ENCODE measurements at regions not wholly inside any gene's neighbourhood (a gene's known extent, or its start where the extent isn't known, plus 50 kb on each side); places are given as distances from the start of the nearest gene placed in this dataset.

- no peak for TF ChIP-seq SMAD5 (IDR thresholded peaks at IDR 0.05; ENCODE audit: low read depth)
- TF ChIP-seq LARP7 (IDR thresholded peaks at IDR 0.05) = no peak
- TF ChIP-seq EZH2 (IDR thresholded peaks at IDR 0.05; ENCODE audit: borderline replicate concordance, control insufficient read depth, low read depth, low read length) = no peak
- TF ChIP-seq ZNF592 (IDR thresholded peaks at IDR 0.05) = no peak
- TF ChIP-seq MXI1 (IDR thresholded peaks at IDR 0.05; ENCODE audit: low read depth, low read length) = no peak
- TF ChIP-seq SUPT20H (IDR thresholded peaks at IDR 0.05; ENCODE audit: borderline replicate concordance, control insufficient read depth, low read depth, low read length) = no peak
- TF ChIP-seq HDAC6 (IDR thresholded peaks at IDR 0.05; ENCODE audit: unreplicated experiment) = no peak
- TF ChIP-seq SUZ12 (IDR thresholded peaks at IDR 0.05; ENCODE audit: unreplicated experiment) = no peak
- Histone ChIP-seq H3K4me3 (no peak overlapping the region), H3K4me1 (ENCODE audit: control insufficient read depth, insufficient read depth, low read length) (no peaks in the 10 kb centered on the region), H3K36me3 (ENCODE audit: control insufficient read depth in 2 of 2, insufficient read depth in 2 of 2, low read length in 1 of 2) (no peaks in the 10 kb centered on the region), H3K4me2 (ENCODE audit: control insufficient read depth, insufficient read depth) (no peak overlapping the region), H3K9me3 (replicated peaks; ENCODE audit: control insufficient read depth, insufficient read depth, low read length) (peaks cover 4% of the 10 kb centered on the region; the same call in 2 of the 3 replicates), H3K27ac (ENCODE audit: control insufficient read depth, insufficient read depth) (no peak overlapping the region), H3K9ac (ENCODE audit: control insufficient read depth, insufficient read depth, low read length) (no peak overlapping the region), H2AFZ (ENCODE audit: control insufficient read depth, low read depth, low read length) (no peak overlapping the region), H3K27me3 (replicated peaks in 1 of 2; ENCODE audit: control insufficient read depth in 2 of 2, insufficient read depth in 2 of 2, low read length in 1 of 2) (no peaks in the 10 kb centered on the region), H3K79me2 (ENCODE audit: control insufficient read depth, insufficient read depth, low read length) (no peaks in the 10 kb centered on the region), H4K20me1 (ENCODE audit: control insufficient read depth, insufficient read depth) (no peaks in the 10 kb centered on the region)
- in situ Hi-C loops (cut with MboI) (no loop called here), intact Hi-C loops (cut with micrococcal nuclease; ENCODE audit: unreplicated experiment) (no loop called here)
- FAIRE-seq (no peak), ATAC-seq (no peak), DNase-seq (ENCODE audit: low read depth, low spot score) (no peak)
- ChIA-PET CTCF (interaction anchor here (1.2 kb wide), 1 partner anchor 391 kb away, joined by 3 read pairs; no protein-coding TSS in a partner anchor), RAD21 (ENCODE audit: unreplicated experiment) (no interaction called here), POLR2A (no interaction called here), SMC1A (ENCODE audit: uncharacterized antibody, unreplicated experiment) (no interaction called here)
- BruUV-seq (replicated peaks) = no TSS peak
- WGBS (ENCODE audit: insufficient coverage, insufficient replicate concordance, low lambda C conversion rate, missing lambda C conversion rate) = 44% methylated on average over 2 of the region's 2 CpGs
Measured at GRCh38 chr10:16195894-16196293, 240.9 kb upstream of the PTER start.

Data from GM12878 (cell line).